ENCODE measurements at regions not wholly inside any gene's neighbourhood (a gene's known extent, or its start where the extent isn't known, plus 50 kb on each side); places are given as distances from the start of the nearest gene placed in this dataset.

- CTCF ChIA-PET: no interaction called here
Measured at GRCh38 chr14:84254290-84254689, 1275.7 kb upstream of the FLRT2 start.

GRCh38 chr14:84262932-84263331 is 1267.0 kb upstream of the FLRT2 start:
- ChIA-PET CTCF (no interaction called here), POLR2A (no interaction called here)
- no peak for DNase-seq (ENCODE audit: extremely low spot score)
- TF ChIP-seq CTBP1 (IDR thresholded peaks at IDR 0.05; ENCODE audit: borderline replicate concordance) (no peak), ELF4 (IDR thresholded peaks at IDR 0.05) (no peak), NFRKB (IDR thresholded peaks at IDR 0.05) (no peak), L3MBTL2 (conservative IDR thresholded peaks at IDR 0.05) (no peak), SUZ12 (IDR thresholded peaks at IDR 0.05) (no peak)

More at GRCh38 chr14:84254290-84254689, 1275.7 kb upstream of the FLRT2 start:
- no peak for TF ChIP-seq ZNF384 (IDR thresholded peaks at IDR 0.05)
- no peak for TF ChIP-seq L3MBTL2 (conservative IDR thresholded peaks at IDR 0.05)
- no peak for TF ChIP-seq SP1 (IDR thresholded peaks at IDR 0.05)
- TF ChIP-seq FOXM1 (IDR thresholded peaks at IDR 0.05; ENCODE audit: borderline replicate concordance): no peak
- TF ChIP-seq BHLHE40 (IDR thresholded peaks at IDR 0.05; ENCODE audit: borderline replicate concordance): no peak
- TF ChIP-seq ARNT (IDR thresholded peaks at IDR 0.05): no peak
- TF ChIP-seq SUZ12 (IDR thresholded peaks at IDR 0.05): no peak
- no peak for TF ChIP-seq LEF1 (IDR thresholded peaks at IDR 0.05; ENCODE audit: borderline replicate concordance)
- TF ChIP-seq FOXK2 (IDR thresholded peaks at IDR 0.05): no peak
- TF ChIP-seq TARDBP (IDR thresholded peaks at IDR 0.05): no peak
- no peak for TF ChIP-seq HDGF (IDR thresholded peaks at IDR 0.05; ENCODE audit: borderline replicate concordance)
- no peak for TF ChIP-seq FOXA1 (IDR thresholded peaks at IDR 0.05)
- TF ChIP-seq NFRKB (IDR thresholded peaks at IDR 0.05): no peak
- TF ChIP-seq ELF4 (IDR thresholded peaks at IDR 0.05): no peak
- TF ChIP-seq CTBP1 (IDR thresholded peaks at IDR 0.05; ENCODE audit: borderline replicate concordance): no peak
- no peak for TF ChIP-seq PKNOX1 (IDR thresholded peaks at IDR 0.05)
- no peak for DNase-seq (ENCODE audit: extremely low spot score)
- POLR2A ChIA-PET: no interaction called here

GRCh38 chr14:84272290-84272721 is 1257.6 kb upstream of the FLRT2 start:
- no peak for TF ChIP-seq PKNOX1 (IDR thresholded peaks at IDR 0.05)
- no peak for TF ChIP-seq CTBP1 (IDR thresholded peaks at IDR 0.05; ENCODE audit: borderline replicate concordance)
- TF ChIP-seq NFRKB (IDR thresholded peaks at IDR 0.05): no peak
- TF ChIP-seq SP1 (IDR thresholded peaks at IDR 0.05): no peak
- TF ChIP-seq L3MBTL2 (conservative IDR thresholded peaks at IDR 0.05): no peak
- no peak for TF ChIP-seq ARNT (IDR thresholded peaks at IDR 0.05)
- CTCF ChIA-PET: no interaction called here
- DNase-seq (ENCODE audit: extremely low spot score): no peak
- POLR2A ChIA-PET: no interaction called here

- DNase-seq (ENCODE audit: extremely low spot score): no peak
- CTCF ChIA-PET: no interaction called here
- TF ChIP-seq NFRKB (IDR thresholded peaks at IDR 0.05) (no peak), HDGF (IDR thresholded peaks at IDR 0.05; ENCODE audit: borderline replicate concordance) (no peak), L3MBTL2 (conservative IDR thresholded peaks at IDR 0.05) (no peak), ZNF384 (IDR thresholded peaks at IDR 0.05) (no peak), ELF4 (IDR thresholded peaks at IDR 0.05) (no peak), PKNOX1 (IDR thresholded peaks at IDR 0.05) (no peak), LEF1 (IDR thresholded peaks at IDR 0.05; ENCODE audit: borderline replicate concordance) (no peak), CTBP1 (IDR thresholded peaks at IDR 0.05; ENCODE audit: borderline replicate concordance) (no peak), ARNT (IDR thresholded peaks at IDR 0.05) (no peak), BHLHE40 (IDR thresholded peaks at IDR 0.05; ENCODE audit: borderline replicate concordance) (no peak), FOXM1 (IDR thresholded peaks at IDR 0.05; ENCODE audit: borderline replicate concordance) (no peak), TARDBP (IDR thresholded peaks at IDR 0.05) (no peak), FOXK2 (IDR thresholded peaks at IDR 0.05) (no peak), FOXA1 (IDR thresholded peaks at IDR 0.05) (no peak)
- POLR2A ChIA-PET: no interaction called here
Measured at GRCh38 chr14:84273181-84273580, 1256.8 kb upstream of the FLRT2 start.

GRCh38 chr14:84282618-84283017 is 1247.3 kb upstream of the FLRT2 start:
- TF ChIP-seq CTBP1 (IDR thresholded peaks at IDR 0.05; ENCODE audit: borderline replicate concordance) (no peak), SUZ12 (IDR thresholded peaks at IDR 0.05) (no peak), SP1 (IDR thresholded peaks at IDR 0.05) (no peak), HDGF (IDR thresholded peaks at IDR 0.05; ENCODE audit: borderline replicate concordance) (no peak), ZNF384 (IDR thresholded peaks at IDR 0.05) (no peak), FOXM1 (IDR thresholded peaks at IDR 0.05; ENCODE audit: borderline replicate concordance) (no peak), PKNOX1 (IDR thresholded peaks at IDR 0.05) (no peak), FOXA1 (IDR thresholded peaks at IDR 0.05) (no peak), FOXK2 (IDR thresholded peaks at IDR 0.05) (no peak), TARDBP (IDR thresholded peaks at IDR 0.05) (no peak), L3MBTL2 (conservative IDR thresholded peaks at IDR 0.05) (no peak), LEF1 (IDR thresholded peaks at IDR 0.05; ENCODE audit: borderline replicate concordance) (no peak), NFRKB (IDR thresholded peaks at IDR 0.05) (no peak), ELF4 (IDR thresholded peaks at IDR 0.05) (no peak), ARNT (IDR thresholded peaks at IDR 0.05) (no peak), BHLHE40 (IDR thresholded peaks at IDR 0.05; ENCODE audit: borderline replicate concordance) (no peak)
- no peak for DNase-seq (ENCODE audit: extremely low spot score)
- ChIA-PET CTCF (no interaction called here), POLR2A (no interaction called here)

GRCh38 chr14:84288781-84289180 is 1241.2 kb upstream of the FLRT2 start:
- POLR2A ChIA-PET: no interaction called here
- TF ChIP-seq ARNT (IDR thresholded peaks at IDR 0.05) (no peak), PKNOX1 (IDR thresholded peaks at IDR 0.05) (no peak), FOXA1 (IDR thresholded peaks at IDR 0.05) (no peak), BHLHE40 (IDR thresholded peaks at IDR 0.05; ENCODE audit: borderline replicate concordance) (no peak), SUZ12 (IDR thresholded peaks at IDR 0.05) (no peak), FOXM1 (IDR thresholded peaks at IDR 0.05; ENCODE audit: borderline replicate concordance) (no peak), ELF4 (IDR thresholded peaks at IDR 0.05) (no peak), ZNF384 (IDR thresholded peaks at IDR 0.05) (no peak), FOXK2 (IDR thresholded peaks at IDR 0.05) (no peak), LEF1 (IDR thresholded peaks at IDR 0.05; ENCODE audit: borderline replicate concordance) (no peak), TARDBP (IDR thresholded peaks at IDR 0.05) (no peak), CTBP1 (IDR thresholded peaks at IDR 0.05; ENCODE audit: borderline replicate concordance) (no peak)
- no peak for DNase-seq (ENCODE audit: extremely low spot score)
- CTCF ChIA-PET: interaction anchor here (0.6 kb wide), 1 partner anchor 1610 kb away, joined by 3 read pairs; no protein-coding TSS in a partner anchor
